GM13977 (cell line): ENCODE measurements at regions not wholly inside any gene's neighbourhood (a gene's known extent, or its start where the extent isn't known, plus 50 kb on each side); places are given as distances from the start of the nearest gene placed in this dataset.

Experiments
- DNase-seq: peaks from one replicate; pipeline ENCODE4 v3.0.0; 2012; ENCODE audit warnings: low spot score
- in situ Hi-C: fragments of 300-500 bp; cut with MboI; formaldehyde crosslinking; loops from one replicate; pipeline ENCODE4 v1.12.0; 2022; ENCODE audit warnings: low sequenced_read_pairs, low pct_unique_long_range_greater_than_20kb, mixed read lengths, inconsistent platforms; ENCODE audit not compliant: unreplicated experiment
- TF ChIP-seq, protein P1 (sequence below): IDR thresholded peaks from 2 replicates; pipeline ENCODE4 v1.5.1; 2012; ENCODE audit warnings: mild to moderate bottlenecking, control low read depth; ENCODE audit not compliant: insufficient read depth; ENCODE audit errors: extremely low read depth, missing control alignments

DNA sequence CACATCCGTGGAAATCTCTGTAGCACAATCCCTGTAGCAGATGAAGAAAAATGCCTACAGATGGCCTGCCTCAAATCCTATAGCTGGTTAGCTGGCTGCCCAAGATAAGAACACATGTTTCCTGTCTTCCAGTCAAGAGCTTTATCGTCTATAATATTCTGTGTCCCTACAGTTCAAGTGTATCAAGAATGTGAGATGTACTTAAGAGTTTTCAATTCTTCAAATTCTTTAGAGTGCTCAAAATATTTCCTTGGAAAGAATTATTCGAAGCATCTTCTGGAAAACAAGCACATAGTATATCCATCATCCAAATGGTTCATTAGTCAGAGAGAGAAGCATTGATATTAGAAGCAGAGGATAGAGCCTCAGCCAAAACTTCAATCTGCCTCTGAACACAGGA, 239.8 kb downstream of the COG6 start:
- TF ChIP-seq, protein P1, sequence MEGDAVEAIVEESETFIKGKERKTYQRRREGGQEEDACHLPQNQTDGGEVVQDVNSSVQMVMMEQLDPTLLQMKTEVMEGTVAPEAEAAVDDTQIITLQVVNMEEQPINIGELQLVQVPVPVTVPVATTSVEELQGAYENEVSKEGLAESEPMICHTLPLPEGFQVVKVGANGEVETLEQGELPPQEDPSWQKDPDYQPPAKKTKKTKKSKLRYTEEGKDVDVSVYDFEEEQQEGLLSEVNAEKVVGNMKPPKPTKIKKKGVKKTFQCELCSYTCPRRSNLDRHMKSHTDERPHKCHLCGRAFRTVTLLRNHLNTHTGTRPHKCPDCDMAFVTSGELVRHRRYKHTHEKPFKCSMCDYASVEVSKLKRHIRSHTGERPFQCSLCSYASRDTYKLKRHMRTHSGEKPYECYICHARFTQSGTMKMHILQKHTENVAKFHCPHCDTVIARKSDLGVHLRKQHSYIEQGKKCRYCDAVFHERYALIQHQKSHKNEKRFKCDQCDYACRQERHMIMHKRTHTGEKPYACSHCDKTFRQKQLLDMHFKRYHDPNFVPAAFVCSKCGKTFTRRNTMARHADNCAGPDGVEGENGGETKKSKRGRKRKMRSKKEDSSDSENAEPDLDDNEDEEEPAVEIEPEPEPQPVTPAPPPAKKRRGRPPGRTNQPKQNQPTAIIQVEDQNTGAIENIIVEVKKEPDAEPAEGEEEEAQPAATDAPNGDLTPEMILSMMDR, result no peak
- in situ Hi-C loops, result no loop called here
- no peak for DNase-seq

DNA sequence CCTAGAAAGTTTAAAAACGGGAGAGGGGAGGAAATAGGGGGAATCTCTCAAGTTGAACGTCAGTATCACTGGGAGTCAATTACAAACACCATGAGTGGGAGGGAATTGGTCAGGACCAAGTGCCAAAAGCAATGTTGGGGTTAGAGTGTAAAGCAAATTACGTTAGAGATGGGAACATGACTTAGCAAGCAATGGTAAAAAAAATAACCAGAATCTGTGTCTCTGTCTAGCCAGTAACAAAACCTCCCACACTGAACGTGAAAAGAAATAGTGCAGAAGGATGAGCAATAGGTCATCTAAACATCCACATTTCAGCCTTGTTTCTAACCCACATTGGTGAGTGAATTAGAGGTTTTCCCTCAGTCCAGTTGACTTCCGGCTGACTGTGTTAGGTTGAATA, 242.2 kb downstream of the COG6 start:
- TF ChIP-seq, protein P1, result no peak
- no peak for DNase-seq
- in situ Hi-C loops, result no loop called here

DNA sequence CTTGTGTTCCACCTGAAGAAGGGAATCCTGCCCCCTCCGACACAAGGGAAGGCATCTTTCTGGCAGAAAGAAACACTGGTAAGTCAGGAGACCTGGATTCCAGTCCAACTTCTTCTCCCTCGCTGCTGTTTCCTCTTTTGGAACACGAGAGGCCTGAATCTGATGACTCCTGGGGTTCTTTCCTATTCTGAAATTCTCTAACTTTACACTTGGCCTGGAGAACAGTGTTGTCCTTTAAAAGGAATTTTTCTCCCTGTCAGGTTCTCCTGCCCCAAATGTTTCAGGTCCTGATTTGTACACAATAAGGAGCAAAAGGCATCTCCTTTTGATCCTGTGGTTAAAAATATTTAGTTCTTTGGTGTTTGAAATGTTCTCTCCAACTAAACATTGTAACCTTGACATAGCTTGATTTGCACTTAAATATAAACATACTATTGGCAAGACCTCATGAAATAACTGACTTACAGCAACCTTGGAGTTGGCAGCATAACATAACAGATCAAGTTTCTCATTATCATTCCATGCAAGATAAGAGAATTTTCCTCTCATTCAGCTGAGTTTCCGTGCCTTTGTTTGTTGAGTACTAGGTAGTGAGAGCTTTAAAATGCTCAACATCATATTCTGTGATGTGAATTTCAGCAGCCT, 244.8 kb downstream of the COG6 start:
- no peak for DNase-seq
- TF ChIP-seq, protein P1, result no peak

DNA sequence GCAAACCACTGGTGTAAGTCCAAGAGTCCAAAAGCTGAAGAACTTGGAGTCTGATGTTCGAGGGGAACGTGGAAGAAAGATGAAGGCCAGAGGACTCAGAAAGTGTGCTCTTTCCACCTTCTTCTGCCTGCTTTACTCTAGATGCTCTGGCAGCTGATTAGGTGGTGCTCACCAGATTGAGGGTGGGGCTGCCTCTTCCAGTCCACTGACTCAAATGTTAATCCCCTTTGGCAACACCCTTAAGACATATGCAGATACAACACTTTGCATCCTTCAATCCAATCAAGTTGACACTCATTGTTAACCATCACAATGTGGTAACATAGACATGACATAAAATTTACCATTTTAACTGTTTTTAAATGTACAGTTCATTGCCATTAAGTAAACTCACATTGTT, 249.5 kb downstream of the COG6 start:
- TF ChIP-seq, protein P1, result no peak
- no peak for DNase-seq
- in situ Hi-C loops, result no loop called here

More for the DNA sequence above, 244.8 kb downstream of the COG6 start:
- in situ Hi-C loops, result no loop called here

DNA sequence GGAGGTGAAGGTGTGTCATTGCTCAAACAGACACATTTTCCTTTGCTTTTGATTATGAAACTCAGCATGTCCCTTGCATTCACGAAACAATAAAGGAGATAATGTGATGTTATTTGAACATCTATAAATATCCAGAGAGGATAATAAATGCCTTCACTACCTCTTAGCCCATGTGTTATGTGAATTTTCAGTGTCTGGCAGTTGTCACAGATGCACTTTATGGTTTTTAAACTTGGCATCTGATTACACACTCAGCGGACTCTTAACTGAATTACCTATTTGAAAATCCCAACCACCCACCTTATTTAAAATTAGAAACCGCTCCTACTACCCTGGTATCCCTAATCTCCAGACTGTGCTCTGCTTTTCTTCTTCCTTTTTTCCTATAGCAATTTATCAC, 254.2 kb downstream of the COG6 start:
- no peak for DNase-seq
- in situ Hi-C loops, result no loop called here
- TF ChIP-seq, protein P1, result no peak

DNA sequence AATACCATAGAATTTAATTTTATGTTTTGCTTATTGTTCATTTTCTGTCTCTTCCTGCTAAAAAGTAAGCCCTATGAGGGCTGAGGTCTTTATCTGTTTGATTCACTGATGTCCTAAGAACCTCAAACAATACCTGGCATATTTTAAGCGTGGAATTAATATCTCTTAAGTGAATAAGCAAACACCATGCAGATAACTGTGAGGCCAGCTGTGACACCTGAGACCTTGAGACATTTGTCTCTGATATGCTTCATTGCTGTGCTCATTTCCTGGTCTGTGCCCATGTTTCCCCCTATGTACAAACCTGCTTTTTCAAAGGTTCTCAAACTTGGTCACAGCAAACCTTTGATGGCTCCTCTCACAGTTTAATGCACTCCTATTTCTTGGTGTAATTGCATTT, 254.6 kb downstream of the COG6 start:
- no peak for DNase-seq
- in situ Hi-C loops, result no loop called here
- TF ChIP-seq, protein P1, result no peak
